HCT116 (cell line): ENCODE measurements at regions not wholly inside any gene's neighbourhood (a gene's known extent, or its start where the extent isn't known, plus 50 kb on each side); places are given as distances from the start of the nearest gene placed in this dataset.

ENCODE experiments used
- ATAC-seq: fragments of 200-7000 bp; cut with Tn5 transposase; 2 replicates; pipeline ENCODE4 v1.9.1; 2020; ENCODE audit warnings: mild to moderate bottlenecking, moderate library complexity
- BruUV-seq: library from RNA; stranded (reverse); fragments of 400-500 nt; replicated peaks from 2 replicates; lab custom pipeline; 2021; lab: Mats Ljungman, UMichigan
- CTCF ChIA-PET: fragments of 300-600 bp; sonication (Branson Sonifier 250); formaldehyde crosslinking; loops from one replicate; lab custom pipeline; 2021; ENCODE audit warnings: antibody characterized with exemption; lab: Charles Lee
- POLR2A ChIA-PET: fragments of 300-600, 350-600 bp; sonication (Branson Sonifier 250); formaldehyde crosslinking; loops from one replicate; lab custom pipeline; 2021; ENCODE audit warnings: antibody characterized with exemption; lab: Charles Lee
- RAD21 ChIA-PET, 2 experiments: fragments of 300-600 bp; sonication (Branson Sonifier 250); formaldehyde crosslinking; loops; one replicate each; lab custom pipeline; 2023; ENCODE audit warnings: low total read pairs in 2 of 2; ENCODE audit not compliant: uncharacterized antibody in 2 of 2, unreplicated experiment in 2 of 2, low non-redundant PET in 1 of 2; lab: Charles Lee
- DNase-seq: peaks from one replicate; pipeline ENCODE4 v3.0.0-alpha.2; 2010; ENCODE audit warnings: low read depth, low spot score
- H2AFZ ChIP-seq: fragments of 200-600 bp; shearing (Covaris generic), sonication (generic); 2 replicates; pipeline ENCODE4 v1.6.1; 2017; ENCODE audit warnings: low read depth, mixed run types, mixed read lengths, antibody characterized with exemption, low read length; ENCODE audit not compliant: poor library complexity, severe bottlenecking
- H3K27ac ChIP-seq: 2 replicates; pipeline ENCODE4 v1.5.1; 2012; ENCODE audit warnings: low read depth, low read length
- H3K27me3 ChIP-seq: fragments of 200-600 bp; sonication (generic); 2 replicates; pipeline ENCODE4 v1.6.1; 2016; ENCODE audit warnings: mixed run types, low read length, mixed read lengths; ENCODE audit not compliant: insufficient read depth
- H3K36me3 ChIP-seq, 2 experiments: fragments of 200-500 bp in 1 of 2; fragments of 200-600 bp in 1 of 2; sonication (Bioruptor generic) in 1 of 2; sonication (generic) in 1 of 2; 2 replicates each; pipeline versions ENCODE4 v1.5.1 to v1.6.1; 2014 to 2016; ENCODE audit warnings: low read length in 2 of 2, inconsistent platforms in 1 of 2, mixed read lengths in 1 of 2, mixed run types in 1 of 2; ENCODE audit not compliant: insufficient read depth in 2 of 2, control insufficient read depth in 1 of 2
- H3K4me1 ChIP-seq, 2 experiments: fragments of 200-600 bp in 1 of 2; sonication (generic) in 1 of 2; 2 replicates each; pipeline versions ENCODE4 v1.5.1 to v1.6.1; 2012 to 2017; ENCODE audit warnings: low read length in 2 of 2, inconsistent platforms in 1 of 2, mild to moderate bottlenecking in 1 of 2, mixed read lengths in 1 of 2, mixed run types in 1 of 2, moderate library complexity in 1 of 2; ENCODE audit not compliant: insufficient read depth in 2 of 2, control insufficient read depth in 1 of 2
- H3K4me2 ChIP-seq: fragments of 200-600 bp; sonication (generic); 2 replicates; pipeline ENCODE4 v1.6.1; 2017; ENCODE audit warnings: mixed run types, low read length, mixed read lengths
- H3K4me3 ChIP-seq, 2 experiments: fragments of 200-600 bp in 1 of 2; sonication (generic) in 1 of 2; replicated peaks in 1 of 2; 2 replicates each; pipeline ENCODE4 v1.5.1; 2011 to 2016; ENCODE audit warnings: low read length in 2 of 2, control low read depth in 1 of 2, low read depth in 1 of 2, mild to moderate bottlenecking in 1 of 2, mixed read lengths in 1 of 2, mixed run types in 1 of 2
- H3K79me2 ChIP-seq: fragments of 200-600 bp; sonication (generic); 2 replicates; pipeline ENCODE4 v1.6.1; 2017; ENCODE audit warnings: mild to moderate bottlenecking, mixed run types, low read length, moderate library complexity, mixed read lengths; ENCODE audit not compliant: insufficient read depth
- H3K9ac ChIP-seq: fragments of 200-600 bp; sonication (generic); 2 replicates; pipeline ENCODE4 v1.6.1; 2016; ENCODE audit warnings: low read length, mixed read lengths
- H3K9me2 ChIP-seq: fragments of 200-600 bp; sonication (generic), shearing (Covaris generic); 2 replicates; pipeline ENCODE4 v1.6.1; 2017; ENCODE audit warnings: mixed run types, mild to moderate bottlenecking, moderate library complexity; ENCODE audit not compliant: insufficient read depth
- H3K9me3 ChIP-seq, 2 experiments: fragments of 200-500 bp in 1 of 2; fragments of 200-600 bp in 1 of 2; sonication (Bioruptor generic) in 1 of 2; sonication (generic) in 1 of 2; 2 replicates each; pipeline ENCODE4 v1.6.1; 2014 to 2017; ENCODE audit warnings: low read length in 2 of 2, mixed read lengths in 2 of 2, inconsistent platforms in 1 of 2, low read depth in 1 of 2, mild to moderate bottlenecking in 1 of 2, mixed run types in 1 of 2, moderate library complexity in 1 of 2; ENCODE audit not compliant: control insufficient read depth in 1 of 2, insufficient read depth in 1 of 2
- H4K20me1 ChIP-seq: fragments of 200-600 bp; sonication (generic), shearing (Covaris generic); 2 replicates; pipeline ENCODE4 v1.6.1; 2017; ENCODE audit warnings: mixed run types, mild to moderate bottlenecking, moderate library complexity; ENCODE audit not compliant: insufficient read depth
- ATF3 ChIP-seq: IDR thresholded peaks from 2 replicates; pipeline ENCODE4 v1.6.1; 2012
- CBX3 ChIP-seq: IDR thresholded peaks from 2 replicates; pipeline ENCODE4 v1.6.1; 2012; ENCODE audit warnings: low read depth
- CEBPB ChIP-seq: IDR thresholded peaks from 2 replicates; pipeline ENCODE4 v1.6.1; 2012; ENCODE audit warnings: low read depth
- MAX ChIP-seq: IDR thresholded peaks from 2 replicates; pipeline ENCODE4 v1.6.1; 2012
- POLR2A ChIP-seq: IDR thresholded peaks from 2 replicates; pipeline ENCODE4 v1.7.0; 2011; ENCODE audit warnings: borderline replicate concordance; ENCODE audit not compliant: insufficient read depth, insufficient read length; ENCODE audit errors: extremely low read depth
- SRF ChIP-seq: IDR thresholded peaks from 2 replicates; pipeline ENCODE4 v1.6.1; 2012; ENCODE audit warnings: low read depth
- TCF7L2 ChIP-seq: IDR thresholded peaks from 2 replicates; pipeline ENCODE4 v1.7.0; 2011; ENCODE audit warnings: borderline replicate concordance, inconsistent platforms; ENCODE audit not compliant: insufficient read depth, insufficient read length; ENCODE audit errors: extremely low read depth
- ZNF274 ChIP-seq: fragments of 200-500 bp; sonication (Bioruptor generic); IDR thresholded peaks from 2 replicates; pipeline ENCODE4 v1.6.1; 2014; ENCODE audit warnings: mild to moderate bottlenecking, low read depth, low read length, inconsistent platforms
- intact Hi-C: fragments of 100-400 bp; cut with micrococcal nuclease; formaldehyde crosslinking; loops from 2 replicates; pipeline ENCODE4 v1.10.0; 2022

- H3K4me2 ChIP-seq, result no peak overlapping the region
- no peaks in the 10 kb centered on the region for H4K20me1 ChIP-seq
- no peak overlapping the region for H3K9ac ChIP-seq
- H3K79me2 ChIP-seq, result no peaks in the 10 kb centered on the region
- CTCF ChIA-PET, result no interaction called here
- no peaks in the 10 kb centered on the region for H3K9me3 ChIP-seq
- H2AFZ ChIP-seq, result no peak overlapping the region
- TF ChIP-seq TCF7L2 (no peak), CEBPB (no peak)
- TF ChIP-seq, all 23 proteins: peak for 0
- ATAC-seq (no peak), DNase-seq (no peak)
- no peaks in the 10 kb centered on the region for H3K9me2 ChIP-seq
- ChIA-PET RAD21 (no interaction called here), POLR2A (no interaction called here)
- H3K4me1 ChIP-seq, result no peaks in the 10 kb centered on the region
- H3K27ac ChIP-seq, result no peak overlapping the region
- H3K4me3 ChIP-seq, result no peak overlapping the region
- no peaks in the 10 kb centered on the region for H3K27me3 ChIP-seq
- BruUV-seq, result no TSS peak
- no peaks in the 10 kb centered on the region for H3K36me3 ChIP-seq
- intact Hi-C loops, result no loop called here
Observed at GRCh38 chr4:144480068-144480467, 165.9 kb upstream of the HHIP start.

GRCh38 chr4:144489831-144490230, 156.1 kb upstream of the HHIP start:
- Histone ChIP-seq H3K9me3 (no peaks in the 10 kb centered on the region), H3K4me1 (no peaks in the 10 kb centered on the region), H3K27me3 (no peaks in the 10 kb centered on the region), H4K20me1 (no peaks in the 10 kb centered on the region), H3K79me2 (no peaks in the 10 kb centered on the region), H3K27ac (no peak overlapping the region), H3K9me2 (no peaks in the 10 kb centered on the region), H3K36me3 (no peaks in the 10 kb centered on the region), H3K4me2 (no peak overlapping the region), H3K4me3 (no peak overlapping the region), H3K9ac (no peak overlapping the region), H2AFZ (no peak overlapping the region)
- POLR2A ChIA-PET, result no interaction called here
- TF ChIP-seq ZNF274, result no peak
- TF ChIP-seq CEBPB, result no peak
- TF ChIP-seq CBX3, result no peak
- TF ChIP-seq ATF3, result no peak
- TF ChIP-seq SRF, result no peak
- no peak for TF ChIP-seq TCF7L2
- no peak for TF ChIP-seq MAX
- no peak for TF ChIP-seq POLR2A
- RAD21 ChIA-PET, result no interaction called here
- DNase-seq (no peak), ATAC-seq (no peak)
- BruUV-seq, result no TSS peak
- intact Hi-C loops, result no loop called here
- CTCF ChIA-PET, result no interaction called here
